ENCODE measurements at regions not wholly inside any gene's neighbourhood (a gene's known extent, or its start where the extent isn't known, plus 50 kb on each side); places are given as distances from the start of the nearest gene placed in this dataset.

GRCh38 chr7:33661430-33662160 lies 243.7 kb upstream of the BMPER start:
- DNase-seq (ENCODE audit: low read depth) = no peak
- TF ChIP-seq, protein P1, sequence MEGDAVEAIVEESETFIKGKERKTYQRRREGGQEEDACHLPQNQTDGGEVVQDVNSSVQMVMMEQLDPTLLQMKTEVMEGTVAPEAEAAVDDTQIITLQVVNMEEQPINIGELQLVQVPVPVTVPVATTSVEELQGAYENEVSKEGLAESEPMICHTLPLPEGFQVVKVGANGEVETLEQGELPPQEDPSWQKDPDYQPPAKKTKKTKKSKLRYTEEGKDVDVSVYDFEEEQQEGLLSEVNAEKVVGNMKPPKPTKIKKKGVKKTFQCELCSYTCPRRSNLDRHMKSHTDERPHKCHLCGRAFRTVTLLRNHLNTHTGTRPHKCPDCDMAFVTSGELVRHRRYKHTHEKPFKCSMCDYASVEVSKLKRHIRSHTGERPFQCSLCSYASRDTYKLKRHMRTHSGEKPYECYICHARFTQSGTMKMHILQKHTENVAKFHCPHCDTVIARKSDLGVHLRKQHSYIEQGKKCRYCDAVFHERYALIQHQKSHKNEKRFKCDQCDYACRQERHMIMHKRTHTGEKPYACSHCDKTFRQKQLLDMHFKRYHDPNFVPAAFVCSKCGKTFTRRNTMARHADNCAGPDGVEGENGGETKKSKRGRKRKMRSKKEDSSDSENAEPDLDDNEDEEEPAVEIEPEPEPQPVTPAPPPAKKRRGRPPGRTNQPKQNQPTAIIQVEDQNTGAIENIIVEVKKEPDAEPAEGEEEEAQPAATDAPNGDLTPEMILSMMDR (conservative IDR thresholded peaks at IDR 0.05; ENCODE audit: control insufficient read depth, insufficient read depth, low read depth, low read length) = no peak
- no peak overlapping the region for H3K4me3 ChIP-seq (ENCODE audit: control insufficient read depth, low read depth, low read length)

DNA sequence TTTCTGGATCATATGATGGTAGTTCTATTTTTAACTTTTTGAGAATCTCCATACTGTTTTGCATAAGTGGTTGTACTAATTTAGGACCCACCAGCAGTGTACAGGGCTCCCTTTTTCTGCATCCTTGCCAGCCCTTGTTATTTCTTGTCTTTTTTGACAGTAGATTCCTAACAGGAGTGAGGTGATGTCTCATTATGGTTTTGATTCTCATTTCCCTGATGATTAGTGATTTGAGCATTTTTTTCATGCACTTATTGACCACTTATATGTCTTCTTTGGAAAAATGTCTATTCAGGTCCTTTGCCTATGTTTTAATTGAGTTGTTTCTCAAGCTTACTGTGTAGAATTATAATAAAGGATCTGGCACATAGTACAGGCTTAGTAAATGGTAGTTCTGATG lies 238.8 kb upstream of the BMPER start:
- H3K4me3 ChIP-seq (ENCODE audit: control insufficient read depth, low read depth, low read length) = no peak overlapping the region
- peak; percentile 24 for DNase-seq (ENCODE audit: low read depth)
- TF ChIP-seq, protein P1 (conservative IDR thresholded peaks at IDR 0.05; ENCODE audit: control insufficient read depth, insufficient read depth, low read depth, low read length) = no peak

- no peak overlapping the region for H3K4me3 ChIP-seq (ENCODE audit: control insufficient read depth, low read depth, low read length)
- peak; percentile 52 for DNase-seq (ENCODE audit: low read depth)
- TF ChIP-seq, protein P1 (conservative IDR thresholded peaks at IDR 0.05; ENCODE audit: control insufficient read depth, insufficient read depth, low read depth, low read length) = no peak
These were observed 238.1 kb upstream of the BMPER start for GRCh38 chr7:33667196-33667595.

DNA sequence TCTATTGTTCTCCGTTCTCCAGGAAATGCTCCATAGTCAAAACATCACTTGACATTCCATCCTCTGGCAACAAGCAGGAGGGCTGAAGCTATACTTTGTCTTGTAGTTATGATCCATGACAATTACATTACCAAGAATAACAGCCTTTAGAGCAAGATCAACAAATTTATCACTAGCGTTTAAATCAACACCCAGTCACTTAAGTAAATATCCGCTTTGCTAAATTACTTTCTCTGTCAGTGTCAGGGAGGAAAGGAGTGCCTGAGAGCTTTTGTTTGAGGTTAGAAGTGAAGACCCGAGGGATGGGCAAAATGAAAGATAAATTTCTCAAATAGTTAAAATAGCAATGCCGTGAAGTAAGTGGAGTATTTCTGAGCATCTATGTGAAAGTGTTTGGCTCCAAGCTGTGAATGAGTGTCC lies 236.1 kb upstream of the BMPER start:
- TF ChIP-seq, protein P1 (conservative IDR thresholded peaks at IDR 0.05; ENCODE audit: control insufficient read depth, insufficient read depth, low read depth, low read length) = no peak
- no peak overlapping the region for H3K4me3 ChIP-seq (ENCODE audit: control insufficient read depth, low read depth, low read length)
- DNase-seq (ENCODE audit: low read depth) = no peak

GRCh38 chr7:33671531-33672262 lies 233.6 kb upstream of the BMPER start:
- TF ChIP-seq, protein P1 (conservative IDR thresholded peaks at IDR 0.05; ENCODE audit: control insufficient read depth, insufficient read depth, low read depth, low read length) = no peak
- DNase-seq (ENCODE audit: low read depth) = no peak
- H3K4me3 ChIP-seq (ENCODE audit: control insufficient read depth, low read depth, low read length) = no peak overlapping the region

DNA sequence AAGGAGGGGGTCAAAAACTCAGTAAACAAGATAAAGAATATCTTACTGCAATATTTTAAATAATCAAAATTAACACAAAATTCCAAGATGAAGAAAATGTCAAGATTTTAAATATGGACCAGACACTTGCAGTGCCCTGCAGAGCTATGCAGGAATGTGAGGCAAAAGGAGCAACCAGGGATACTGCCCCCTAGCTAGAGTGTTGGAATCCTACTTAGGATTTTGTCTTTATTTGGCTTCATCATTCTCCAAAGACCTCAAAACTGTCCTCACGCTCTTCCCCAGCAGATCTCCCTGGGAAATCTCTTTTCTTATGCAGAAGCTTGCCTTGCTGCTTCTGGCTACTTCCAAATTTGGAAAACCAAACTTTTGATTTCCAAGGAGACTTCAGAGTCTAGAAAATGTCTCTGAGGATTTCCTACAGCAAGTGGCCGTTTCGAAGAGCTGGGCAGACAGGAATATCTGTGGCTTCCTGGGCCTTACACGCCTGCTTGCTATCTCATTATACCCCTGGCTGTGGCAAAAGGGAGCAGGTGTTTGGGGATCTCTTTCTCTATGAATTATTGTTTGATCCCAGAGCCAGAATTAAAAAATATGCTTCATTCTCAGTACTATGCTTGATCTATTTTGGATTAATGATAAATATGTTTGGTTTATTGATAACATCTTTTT lies 232.2 kb upstream of the BMPER start:
- DNase-seq (ENCODE audit: low read depth) = no peak
- TF ChIP-seq, protein P1 (conservative IDR thresholded peaks at IDR 0.05; ENCODE audit: control insufficient read depth, insufficient read depth, low read depth, low read length) = no peak
- H3K4me3 ChIP-seq (ENCODE audit: control insufficient read depth, low read depth, low read length) = no peak overlapping the region
